Neuronal stem cell (in vitro differentiated cells): ENCODE measurements at regions not wholly inside any gene's neighbourhood (a gene's known extent, or its start where the extent isn't known, plus 50 kb on each side); places are given as distances from the start of the nearest gene placed in this dataset.
"Not testable (repeated sequence)": the region's sequence is repeated elsewhere in the genome, so short reads cannot be mapped to it uniquely, and the experiment has no call there.

Source experiments
- DNase-seq: peaks from one replicate; pipeline ENCODE4 v3.0.0-alpha.2; 2013; ENCODE audit warnings: low spot score
- H2AFZ ChIP-seq: one replicate; pipeline ENCODE4 v1.6.1; 2013; ENCODE audit warnings: mild to moderate bottlenecking, low read length, inconsistent platforms
- H2AK5ac ChIP-seq: 2 replicates; pipeline ENCODE4 v1.6.1; 2013; ENCODE audit warnings: low read depth, mild to moderate bottlenecking, inconsistent platforms, low read length, moderate library complexity, mixed read lengths
- H2BK120ac ChIP-seq: 2 replicates; pipeline ENCODE4 v1.6.1; 2013; ENCODE audit warnings: low read depth, mild to moderate bottlenecking, inconsistent platforms, low read length, moderate library complexity, mixed read lengths
- H2BK12ac ChIP-seq: one replicate; pipeline ENCODE4 v1.6.1; 2013; ENCODE audit warnings: low read length, inconsistent platforms
- H2BK15ac ChIP-seq: 2 replicates; pipeline ENCODE4 v1.6.1; 2013; ENCODE audit warnings: mild to moderate bottlenecking, low read length, inconsistent platforms, mixed read lengths
- H2BK5ac ChIP-seq: one replicate; pipeline ENCODE4 v1.6.1; 2013; ENCODE audit warnings: inconsistent platforms, mild to moderate bottlenecking, low read length, moderate library complexity
- H3K14ac ChIP-seq: one replicate; pipeline ENCODE4 v1.6.1; 2013; ENCODE audit warnings: low read length, inconsistent platforms
- H3K18ac ChIP-seq: 2 replicates; pipeline ENCODE4 v1.6.1; 2013; ENCODE audit warnings: low read length, inconsistent platforms
- H3K23ac ChIP-seq: 2 replicates; pipeline ENCODE4 v1.6.1; 2013; ENCODE audit warnings: low read depth, mild to moderate bottlenecking, mixed read lengths, low read length, inconsistent platforms; ENCODE audit not compliant: poor library complexity
- H3K27ac ChIP-seq: replicated peaks from 3 replicates; pipeline ENCODE4 v1.5.1; 2013; ENCODE audit warnings: low read length, inconsistent platforms
- H3K27me3 ChIP-seq, 3 experiments: 2 replicates each; pipeline ENCODE4 v1.6.1; 2013; ENCODE audit warnings: low read length in 3 of 3, mild to moderate bottlenecking in 2 of 3, inconsistent platforms in 1 of 3, low read depth in 1 of 3, mixed read lengths in 1 of 3, moderate library complexity in 1 of 3; ENCODE audit not compliant: control insufficient read depth in 3 of 3, insufficient read depth in 3 of 3
- H3K36me3 ChIP-seq, 2 donors: replicated peaks in 1 of 2; 2 replicates each; pipeline ENCODE4 v1.6.1; 2013; ENCODE audit warnings: low read length in 2 of 2; ENCODE audit not compliant: control insufficient read depth in 2 of 2, insufficient read depth in 2 of 2
- H3K4ac ChIP-seq: 2 replicates; pipeline ENCODE4 v1.6.1; 2013; ENCODE audit warnings: inconsistent platforms, mild to moderate bottlenecking, low read length, moderate library complexity
- H3K4me1 ChIP-seq, 2 donors: 1 replicate in 1 of 2; 2 replicates in 1 of 2; pipeline ENCODE4 v1.6.1; 2013; ENCODE audit warnings: low read length in 2 of 2, low read depth in 1 of 2; ENCODE audit not compliant: control insufficient read depth in 2 of 2, insufficient read depth in 1 of 2
- H3K4me2 ChIP-seq: one replicate; pipeline ENCODE4 v1.6.1; 2013; ENCODE audit warnings: mild to moderate bottlenecking, low read length, inconsistent platforms; ENCODE audit not compliant: insufficient read depth, poor library complexity, severe bottlenecking
- H3K4me3 ChIP-seq, 2 donors: 2 replicates each; pipeline ENCODE4 v1.5.1; 2013; ENCODE audit warnings: low read length in 2 of 2, mild to moderate bottlenecking in 2 of 2, inconsistent platforms in 1 of 2, moderate library complexity in 1 of 2
- H3K79me1 ChIP-seq: one replicate; pipeline ENCODE4 v1.6.1; 2013; ENCODE audit warnings: low read depth, mild to moderate bottlenecking, inconsistent platforms, low read length, moderate library complexity
- H3K9ac ChIP-seq: one replicate; pipeline ENCODE4 v1.6.1; 2013; ENCODE audit warnings: mild to moderate bottlenecking, low read depth, low read length, inconsistent platforms; ENCODE audit not compliant: poor library complexity
- H3K9me3 ChIP-seq, 2 donors: replicated peaks in 1 of 2; 2 replicates each; pipeline versions ENCODE3 to v1.6.1; 2013; ENCODE audit warnings: low read length in 2 of 2, mild to moderate bottlenecking in 2 of 2, inconsistent platforms in 1 of 2, low read depth in 1 of 2, mixed read lengths in 1 of 2, moderate library complexity in 1 of 2; ENCODE audit not compliant: control insufficient read depth in 2 of 2, insufficient read depth in 1 of 2
- H4K8ac ChIP-seq: one replicate; pipeline ENCODE4 v1.6.1; 2013; ENCODE audit warnings: low read depth, mild to moderate bottlenecking, inconsistent platforms, low read length, moderate library complexity
- H4K91ac ChIP-seq: one replicate; pipeline ENCODE4 v1.6.1; 2013; ENCODE audit warnings: low read length, low read depth, mild to moderate bottlenecking, inconsistent platforms; ENCODE audit not compliant: poor library complexity
- WGBS, 2 donors: extraction: QIAGEN DNeasy Blood & Tissue Kit; methylation state at CpG; one replicate each; pipeline ENCODE4 v1.1.7; 2013; ENCODE audit warnings: missing lambda C conversion rate in 2 of 2, mixed read lengths in 1 of 2; ENCODE audit not compliant: insufficient read length in 2 of 2, insufficient replicate concordance in 1 of 2; ENCODE audit errors: extremely low coverage in 2 of 2; 5-methylcytosine and 5-hydroxymethylcytosine counted together

DNA sequence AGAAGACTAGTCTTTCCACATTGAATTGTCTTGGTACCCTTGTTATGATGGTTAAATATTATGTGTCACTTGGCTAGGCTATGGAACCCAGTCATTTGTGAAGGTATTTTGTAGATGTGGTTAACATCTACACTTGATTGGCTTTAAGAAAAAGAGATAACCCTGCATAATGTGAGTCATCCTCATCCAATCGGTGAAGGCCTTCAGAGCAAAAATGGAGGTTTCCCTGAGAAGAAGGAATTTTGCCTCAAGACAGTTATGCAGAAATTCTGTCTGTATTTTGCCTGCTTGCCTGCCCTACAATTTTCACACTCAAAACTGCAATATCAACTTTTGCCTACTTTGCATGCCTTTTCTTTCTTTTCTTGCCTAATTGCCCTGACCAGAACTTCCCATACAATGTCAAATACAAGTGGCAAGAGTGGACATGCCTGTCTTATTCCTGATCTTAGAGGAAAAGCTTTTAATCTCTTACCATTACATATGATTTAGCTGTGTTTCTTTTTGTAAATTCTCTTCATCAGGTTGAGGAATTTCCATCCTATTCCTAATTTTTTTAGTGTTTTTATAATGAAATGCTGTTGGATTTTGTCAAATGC lies 84.6 kb upstream of the CDC42EP3 start:
- H2BK120ac ChIP-seq, H4K91ac ChIP-seq, H2AK5ac ChIP-seq, H2AFZ ChIP-seq, H3K36me3 ChIP-seq, H3K4me1 ChIP-seq, H2BK12ac ChIP-seq, H3K18ac ChIP-seq, H3K27ac ChIP-seq, H3K9me3 ChIP-seq, H3K14ac ChIP-seq, H3K4me3 ChIP-seq, H3K4me2 ChIP-seq, H3K23ac ChIP-seq, H3K27me3 ChIP-seq, H2BK5ac ChIP-seq, DNase-seq, H4K8ac ChIP-seq, H3K4ac ChIP-seq, H2BK15ac ChIP-seq, H3K9ac ChIP-seq, H3K79me1 ChIP-seq: not testable (repeated sequence)
- no CpG with 5 or more reads among the region's 1 CpG for WGBS, 2 donors

DNA sequence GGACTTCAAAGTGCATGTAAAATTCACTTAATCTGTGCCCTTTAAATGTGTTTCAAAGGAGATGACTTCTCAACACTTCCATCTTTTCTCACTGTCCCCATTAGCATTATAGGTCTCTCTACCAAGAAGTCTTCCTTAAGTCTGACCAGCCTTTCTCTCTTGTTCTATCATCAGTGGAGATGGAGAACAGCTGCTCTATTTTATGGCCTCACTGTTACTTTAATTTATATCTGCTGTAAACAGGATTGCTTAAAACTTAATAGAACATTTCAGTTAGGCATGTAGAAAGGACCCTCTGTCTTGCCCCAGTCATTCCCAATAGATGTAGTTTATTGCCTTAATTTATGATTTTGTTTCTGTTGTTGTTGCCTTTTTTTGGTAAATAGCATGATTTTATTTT lies 86.0 kb upstream of the CDC42EP3 start:
- not testable (repeated sequence) for H3K4me3 ChIP-seq, H2AFZ ChIP-seq, H2BK120ac ChIP-seq

DNA sequence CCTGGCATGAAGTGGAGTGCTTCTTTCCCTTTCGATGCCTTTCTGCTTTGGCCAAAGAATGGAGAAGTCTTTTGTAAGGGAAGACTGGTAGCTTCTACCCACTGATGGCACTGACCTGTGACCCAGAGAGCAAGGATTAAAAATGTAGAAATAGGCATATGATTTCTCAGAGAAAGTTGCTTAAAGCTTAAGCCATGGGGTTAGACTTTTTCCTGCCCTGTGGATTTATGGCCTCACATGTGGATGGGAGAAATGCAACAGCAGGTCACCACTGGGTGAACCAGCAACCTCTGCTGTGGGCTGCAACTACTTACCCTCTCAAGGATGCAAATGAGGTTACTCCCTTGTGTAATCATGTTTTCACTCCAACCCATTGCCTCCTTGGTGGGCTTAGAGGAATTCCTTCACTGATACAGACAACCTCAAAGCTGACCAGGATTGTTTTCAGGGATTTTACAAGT lies 86.7 kb upstream of the CDC42EP3 start:
- no CpG with 5 or more reads among the region's 1 CpG for WGBS, 2 donors
- not testable (repeated sequence) for H3K4me1 ChIP-seq, H2BK120ac ChIP-seq, H3K27me3 ChIP-seq, H3K9me3 ChIP-seq, H4K91ac ChIP-seq, H3K27ac ChIP-seq, H3K79me1 ChIP-seq, DNase-seq, H2BK15ac ChIP-seq, H3K4ac ChIP-seq, H3K23ac ChIP-seq, H3K4me2 ChIP-seq, H3K9ac ChIP-seq, H3K4me3 ChIP-seq, H3K36me3 ChIP-seq, H4K8ac ChIP-seq, H3K18ac ChIP-seq, H2AFZ ChIP-seq, H3K14ac ChIP-seq, H2BK12ac ChIP-seq, H2BK5ac ChIP-seq, H2AK5ac ChIP-seq

More for the DNA sequence above, 86.0 kb upstream of the CDC42EP3 start:
- not testable (repeated sequence) for H2AK5ac ChIP-seq, H3K79me1 ChIP-seq, H3K9ac ChIP-seq, H3K27me3 ChIP-seq, H3K36me3 ChIP-seq, H3K27ac ChIP-seq, H3K14ac ChIP-seq, H3K9me3 ChIP-seq, H2BK15ac ChIP-seq, H2BK5ac ChIP-seq, H4K91ac ChIP-seq, H3K23ac ChIP-seq, DNase-seq, H3K4me1 ChIP-seq, H3K4me2 ChIP-seq, H4K8ac ChIP-seq, H3K4ac ChIP-seq, H3K18ac ChIP-seq, H2BK12ac ChIP-seq

DNA sequence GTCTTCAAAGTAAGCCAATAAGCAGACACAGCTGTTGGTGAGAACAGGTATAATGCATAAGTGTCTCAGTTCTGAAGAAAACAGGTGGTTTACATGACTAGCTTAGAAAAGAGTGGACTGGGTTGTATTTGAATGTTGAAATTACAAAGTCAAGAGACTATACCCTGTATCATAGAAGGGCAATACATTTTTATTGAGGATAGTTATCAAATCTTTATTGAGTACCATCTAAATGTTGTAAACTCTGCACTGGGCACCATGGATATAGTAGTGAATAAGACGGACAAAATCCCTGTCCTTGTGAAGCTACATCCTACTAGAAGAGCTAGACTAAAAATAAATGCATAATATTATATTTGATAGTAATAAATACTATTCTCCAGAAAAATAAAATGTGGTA lies 88.5 kb upstream of the CDC42EP3 start:
- not testable (repeated sequence) for H2BK120ac ChIP-seq, H3K27ac ChIP-seq, H2AFZ ChIP-seq, H2BK5ac ChIP-seq, H2BK12ac ChIP-seq, H3K79me1 ChIP-seq, H3K9ac ChIP-seq, H3K27me3 ChIP-seq, H4K8ac ChIP-seq, H3K18ac ChIP-seq, H2AK5ac ChIP-seq, H3K4ac ChIP-seq, H3K9me3 ChIP-seq, H4K91ac ChIP-seq, H2BK15ac ChIP-seq, H3K4me2 ChIP-seq, H3K4me3 ChIP-seq, H3K14ac ChIP-seq, H3K4me1 ChIP-seq, H3K36me3 ChIP-seq, DNase-seq, H3K23ac ChIP-seq
- no CpG with 5 or more reads among the region's 1 CpG for WGBS, 2 donors
